ENCODE measurements at regions not wholly inside any gene's neighbourhood (a gene's known extent, or its start where the extent isn't known, plus 50 kb on each side); places are given as distances from the start of the nearest gene placed in this dataset.

- peaks cover 9% of the 10 kb centered on the region for H3K9me3 Mint-ChIP-seq (ENCODE audit: unreplicated experiment)
- peaks cover 2% of the 10 kb centered on the region for H3K27me3 Mint-ChIP-seq (ENCODE audit: unreplicated experiment)
- H3K27ac Mint-ChIP-seq (ENCODE audit: unreplicated experiment), result peak overlapping the region; percentile 83
- DNase-seq, result peak; percentile 75
- H3K4me1 Mint-ChIP-seq (ENCODE audit: low read depth, unreplicated experiment), result peaks cover 5% of the 10 kb centered on the region
- TF ChIP-seq, protein P1, sequence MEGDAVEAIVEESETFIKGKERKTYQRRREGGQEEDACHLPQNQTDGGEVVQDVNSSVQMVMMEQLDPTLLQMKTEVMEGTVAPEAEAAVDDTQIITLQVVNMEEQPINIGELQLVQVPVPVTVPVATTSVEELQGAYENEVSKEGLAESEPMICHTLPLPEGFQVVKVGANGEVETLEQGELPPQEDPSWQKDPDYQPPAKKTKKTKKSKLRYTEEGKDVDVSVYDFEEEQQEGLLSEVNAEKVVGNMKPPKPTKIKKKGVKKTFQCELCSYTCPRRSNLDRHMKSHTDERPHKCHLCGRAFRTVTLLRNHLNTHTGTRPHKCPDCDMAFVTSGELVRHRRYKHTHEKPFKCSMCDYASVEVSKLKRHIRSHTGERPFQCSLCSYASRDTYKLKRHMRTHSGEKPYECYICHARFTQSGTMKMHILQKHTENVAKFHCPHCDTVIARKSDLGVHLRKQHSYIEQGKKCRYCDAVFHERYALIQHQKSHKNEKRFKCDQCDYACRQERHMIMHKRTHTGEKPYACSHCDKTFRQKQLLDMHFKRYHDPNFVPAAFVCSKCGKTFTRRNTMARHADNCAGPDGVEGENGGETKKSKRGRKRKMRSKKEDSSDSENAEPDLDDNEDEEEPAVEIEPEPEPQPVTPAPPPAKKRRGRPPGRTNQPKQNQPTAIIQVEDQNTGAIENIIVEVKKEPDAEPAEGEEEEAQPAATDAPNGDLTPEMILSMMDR (IDR thresholded peaks at IDR 0.05; ENCODE audit: partially characterized antibody, unreplicated experiment), result no peak
- no peak overlapping the region for H3K4me3 Mint-ChIP-seq (ENCODE audit: unreplicated experiment)
- H3K36me3 Mint-ChIP-seq (ENCODE audit: unreplicated experiment), result peaks cover 5% of the 10 kb centered on the region
Measured at GRCh38 chr7:136533732-136534131, 334.7 kb upstream of the CHRM2 start.

DNA sequence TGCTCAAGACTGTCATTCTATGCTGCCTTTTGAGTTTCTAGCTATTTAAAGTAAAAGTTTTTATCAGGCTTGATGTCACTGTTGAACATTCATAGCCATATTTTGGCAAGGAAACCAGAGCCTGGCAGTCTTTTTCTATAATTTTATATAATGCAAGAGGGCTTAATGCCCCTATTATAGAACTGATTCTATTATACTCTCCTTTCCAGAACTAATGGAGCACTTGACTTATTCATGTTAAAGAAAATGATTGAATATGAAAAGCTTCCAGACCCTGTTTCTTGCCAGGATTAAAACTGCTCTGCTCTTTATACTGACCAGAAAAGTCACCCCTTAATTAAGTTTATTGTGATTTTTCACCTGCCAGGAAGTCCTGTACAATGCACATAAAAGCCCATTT lies 337.6 kb upstream of the CHRM2 start:
- no peak for DNase-seq
- Mint-ChIP-seq H3K4me1 (ENCODE audit: low read depth, unreplicated experiment) (peaks cover 5% of the 10 kb centered on the region), H3K27me3 (ENCODE audit: unreplicated experiment) (peaks cover 2% of the 10 kb centered on the region), H3K4me3 (ENCODE audit: unreplicated experiment) (no peak overlapping the region), H3K27ac (ENCODE audit: unreplicated experiment) (no peak overlapping the region), H3K9me3 (ENCODE audit: unreplicated experiment) (peaks cover 7% of the 10 kb centered on the region), H3K36me3 (ENCODE audit: unreplicated experiment) (peaks cover 5% of the 10 kb centered on the region)
- TF ChIP-seq, protein P1 (IDR thresholded peaks at IDR 0.05; ENCODE audit: partially characterized antibody, unreplicated experiment), result no peak

GRCh38 chr7:136528329-136528728 lies 340.1 kb upstream of the CHRM2 start:
- no peak for DNase-seq
- no peaks in the 10 kb centered on the region for H3K36me3 Mint-ChIP-seq (ENCODE audit: unreplicated experiment)
- peaks cover under 1% of the 10 kb centered on the region for H3K27me3 Mint-ChIP-seq (ENCODE audit: unreplicated experiment)
- peaks cover 4% of the 10 kb centered on the region for H3K4me1 Mint-ChIP-seq (ENCODE audit: low read depth, unreplicated experiment)
- peaks cover 2% of the 10 kb centered on the region for H3K9me3 Mint-ChIP-seq (ENCODE audit: unreplicated experiment)
- H3K4me3 Mint-ChIP-seq (ENCODE audit: unreplicated experiment), result no peak overlapping the region
- H3K27ac Mint-ChIP-seq (ENCODE audit: unreplicated experiment), result no peak overlapping the region
- TF ChIP-seq, protein P1 (IDR thresholded peaks at IDR 0.05; ENCODE audit: partially characterized antibody, unreplicated experiment), result no peak

- no peak for DNase-seq
- TF ChIP-seq, protein P1 (IDR thresholded peaks at IDR 0.05; ENCODE audit: partially characterized antibody, unreplicated experiment), result no peak
- Mint-ChIP-seq H3K27ac (ENCODE audit: unreplicated experiment) (no peak overlapping the region), H3K36me3 (ENCODE audit: unreplicated experiment) (no peaks in the 10 kb centered on the region), H3K27me3 (ENCODE audit: unreplicated experiment) (no peaks in the 10 kb centered on the region), H3K4me3 (ENCODE audit: unreplicated experiment) (no peak overlapping the region), H3K9me3 (ENCODE audit: unreplicated experiment) (no peaks in the 10 kb centered on the region), H3K4me1 (ENCODE audit: low read depth, unreplicated experiment) (no peaks in the 10 kb centered on the region)
Measured at GRCh38 chr7:136527554-136527953, 340.9 kb upstream of the CHRM2 start.

DNA sequence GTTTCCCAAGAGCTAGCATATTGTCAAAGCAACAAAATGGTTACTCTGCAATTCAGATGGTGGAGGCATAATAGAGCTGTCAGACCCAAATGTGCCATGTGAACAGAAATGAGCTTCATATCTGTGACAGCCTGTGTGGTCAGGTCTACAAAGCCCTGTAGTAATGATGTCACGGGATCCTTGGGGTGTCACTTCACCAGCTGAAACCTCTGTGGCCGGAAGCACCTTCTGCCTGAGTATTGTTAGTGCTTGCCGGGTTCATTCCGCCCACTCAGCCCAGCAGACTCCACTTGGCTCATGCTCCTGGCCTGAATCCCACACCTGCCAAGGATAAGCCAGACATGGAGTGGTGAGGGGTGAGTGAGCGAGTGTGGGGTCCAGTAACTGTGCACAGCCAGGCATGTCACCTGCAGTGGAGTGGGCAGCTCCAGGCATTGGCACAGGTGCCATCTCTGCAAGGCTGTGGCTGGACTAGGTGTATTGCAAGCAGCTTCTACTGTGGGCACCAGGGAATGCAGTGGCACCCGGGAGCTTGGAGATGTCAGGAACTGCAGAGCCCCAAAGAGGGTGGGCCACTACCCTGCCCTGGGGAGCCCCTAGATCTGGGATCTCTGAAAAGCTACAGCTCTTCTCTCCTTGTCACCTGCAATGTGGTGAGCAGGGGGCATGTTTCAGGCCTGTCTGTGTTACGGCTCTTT lies 341.9 kb upstream of the CHRM2 start:
- DNase-seq, result no peak
- Mint-ChIP-seq H3K27me3 (ENCODE audit: unreplicated experiment) (no peaks in the 10 kb centered on the region), H3K27ac (ENCODE audit: unreplicated experiment) (no peak overlapping the region), H3K4me3 (ENCODE audit: unreplicated experiment) (no peak overlapping the region), H3K9me3 (ENCODE audit: unreplicated experiment) (no peaks in the 10 kb centered on the region), H3K4me1 (ENCODE audit: low read depth, unreplicated experiment) (no peaks in the 10 kb centered on the region), H3K36me3 (ENCODE audit: unreplicated experiment) (no peaks in the 10 kb centered on the region)
- TF ChIP-seq, protein P1 (IDR thresholded peaks at IDR 0.05; ENCODE audit: partially characterized antibody, unreplicated experiment), result no peak

Measured in glutamatergic neuron (in vitro differentiated cells).